Suprapubic skin (tissue), 4 donors: ENCODE measurements at regions not wholly inside any gene's neighbourhood (a gene's known extent, or its start where the extent isn't known, plus 50 kb on each side); places are given as distances from the start of the nearest gene placed in this dataset.
"Not testable (repeated sequence)": the region's sequence is repeated elsewhere in the genome, so short reads cannot be mapped to it uniquely, and the experiment has no call there.

ENCODE experiments used
- DNase-seq, 2 donors: peaks; one replicate each; pipeline ENCODE4 v3.0.0-alpha.2; 2019; ENCODE audit warnings: low spot score in 2 of 2
- H3K27ac ChIP-seq: fragments of 200-600 bp; sonication (generic); one replicate; pipeline ENCODE4 v1.5.1; 2019
- H3K27me3 ChIP-seq: fragments of 200-600 bp; sonication (generic); one replicate; pipeline ENCODE4 v1.5.1; 2019
- H3K36me3 ChIP-seq: fragments of 200-600 bp; sonication (generic); one replicate; pipeline ENCODE4 v1.5.1; 2019
- H3K4me1 ChIP-seq: fragments of 200-600 bp; sonication (generic); one replicate; pipeline ENCODE4 v1.5.1; 2019
- H3K4me3 ChIP-seq: fragments of 200-600 bp; sonication (generic); one replicate; pipeline ENCODE4 v1.5.1; 2019; ENCODE audit warnings: mild to moderate bottlenecking
- H3K9me3 ChIP-seq: fragments of 200-600 bp; sonication (generic); one replicate; pipeline ENCODE4 v1.5.1; 2019
- EP300 ChIP-seq: sonication (generic); formaldehyde crosslinking; IDR thresholded peaks from one replicate; pipeline ENCODE4 v1.6.1; 2017; ENCODE audit warnings: antibody characterized with exemption
- POLR2A ChIP-seq, 2 donors: fragments of 450-650 bp; IDR thresholded peaks; one replicate each; pipeline ENCODE4 v1.6.1; 2017; ENCODE audit warnings: antibody characterized with exemption in 2 of 2, mild to moderate bottlenecking in 2 of 2, moderate library complexity in 2 of 2
- POLR2AphosphoS5 ChIP-seq, 3 donors: sonication (generic); formaldehyde crosslinking; IDR thresholded peaks; one replicate each; pipeline ENCODE4 v1.6.1; 2017; ENCODE audit warnings: antibody characterized with exemption in 3 of 3
- WGBS: methylation state at CpG from one replicate; pipeline ENCODE4 v1.1.5; 2018; 5-methylcytosine and 5-hydroxymethylcytosine counted together
- TF ChIP-seq, protein P1 (sequence below), 2 donors: fragments of 200-600 bp in 1 of 2; fragments of 450-650 bp in 1 of 2; sonication (generic) in 1 of 2; IDR thresholded peaks; one replicate each; pipeline ENCODE4 v1.5.1; 2016 to 2019; ENCODE audit warnings: antibody characterized with exemption in 2 of 2, mild to moderate bottlenecking in 1 of 2, moderate library complexity in 1 of 2

DNA sequence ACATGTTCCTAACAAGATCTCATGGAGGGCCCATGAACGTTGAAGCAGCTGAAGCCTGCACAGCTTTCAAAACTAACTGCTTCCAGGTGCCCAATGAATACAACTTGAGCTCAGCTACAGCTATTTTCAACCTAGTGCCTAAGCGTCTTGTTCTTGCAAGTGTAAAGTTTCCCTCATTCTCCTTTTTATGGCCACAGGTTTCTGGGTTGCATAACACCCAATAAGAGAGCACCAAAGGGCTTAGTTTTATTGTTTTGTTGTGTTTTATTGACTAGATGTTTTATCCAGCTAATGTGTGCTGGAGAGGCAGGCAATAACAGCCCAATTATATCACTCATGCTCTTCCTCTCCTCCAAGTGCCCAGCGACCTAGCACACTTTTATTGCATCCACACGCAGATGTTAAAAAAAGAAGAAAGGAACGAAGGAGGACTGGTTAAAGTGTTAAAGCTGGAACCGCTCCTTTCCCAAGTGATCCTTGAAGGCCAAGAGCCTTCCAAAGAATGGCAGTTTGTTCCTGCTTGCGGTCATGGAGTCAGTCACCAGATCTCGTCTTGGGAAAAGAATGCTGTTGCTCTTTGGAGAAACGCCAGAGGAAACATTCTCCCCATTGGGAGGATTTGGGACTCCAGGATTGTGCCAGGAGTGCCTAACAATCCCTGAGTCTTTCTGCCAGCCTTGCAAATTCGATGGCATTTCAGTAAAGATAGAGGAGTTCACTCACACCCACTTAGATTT is 156.9 kb downstream of the MEX3B start:
- TF ChIP-seq POLR2A (IDR thresholded peaks at IDR 0.05) = no peak
- TF ChIP-seq, protein P1, sequence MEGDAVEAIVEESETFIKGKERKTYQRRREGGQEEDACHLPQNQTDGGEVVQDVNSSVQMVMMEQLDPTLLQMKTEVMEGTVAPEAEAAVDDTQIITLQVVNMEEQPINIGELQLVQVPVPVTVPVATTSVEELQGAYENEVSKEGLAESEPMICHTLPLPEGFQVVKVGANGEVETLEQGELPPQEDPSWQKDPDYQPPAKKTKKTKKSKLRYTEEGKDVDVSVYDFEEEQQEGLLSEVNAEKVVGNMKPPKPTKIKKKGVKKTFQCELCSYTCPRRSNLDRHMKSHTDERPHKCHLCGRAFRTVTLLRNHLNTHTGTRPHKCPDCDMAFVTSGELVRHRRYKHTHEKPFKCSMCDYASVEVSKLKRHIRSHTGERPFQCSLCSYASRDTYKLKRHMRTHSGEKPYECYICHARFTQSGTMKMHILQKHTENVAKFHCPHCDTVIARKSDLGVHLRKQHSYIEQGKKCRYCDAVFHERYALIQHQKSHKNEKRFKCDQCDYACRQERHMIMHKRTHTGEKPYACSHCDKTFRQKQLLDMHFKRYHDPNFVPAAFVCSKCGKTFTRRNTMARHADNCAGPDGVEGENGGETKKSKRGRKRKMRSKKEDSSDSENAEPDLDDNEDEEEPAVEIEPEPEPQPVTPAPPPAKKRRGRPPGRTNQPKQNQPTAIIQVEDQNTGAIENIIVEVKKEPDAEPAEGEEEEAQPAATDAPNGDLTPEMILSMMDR (IDR thresholded peaks at IDR 0.05) = no peak
- no peak for TF ChIP-seq EP300
- TF ChIP-seq POLR2AphosphoS5 (IDR thresholded peaks at IDR 0.05) = no peak
- no peak overlapping the region for H3K27ac ChIP-seq
- no peaks in the 10 kb centered on the region for H3K9me3 ChIP-seq
- H3K4me1 ChIP-seq = peaks cover 14% of the 10 kb centered on the region
- DNase-seq = no peak
- H3K4me3 ChIP-seq = no peak overlapping the region
- no peaks in the 10 kb centered on the region for H3K27me3 ChIP-seq
- WGBS = 48% methylated on average over 10 of the region's 10 CpGs
- H3K36me3 ChIP-seq = no peaks in the 10 kb centered on the region

DNA sequence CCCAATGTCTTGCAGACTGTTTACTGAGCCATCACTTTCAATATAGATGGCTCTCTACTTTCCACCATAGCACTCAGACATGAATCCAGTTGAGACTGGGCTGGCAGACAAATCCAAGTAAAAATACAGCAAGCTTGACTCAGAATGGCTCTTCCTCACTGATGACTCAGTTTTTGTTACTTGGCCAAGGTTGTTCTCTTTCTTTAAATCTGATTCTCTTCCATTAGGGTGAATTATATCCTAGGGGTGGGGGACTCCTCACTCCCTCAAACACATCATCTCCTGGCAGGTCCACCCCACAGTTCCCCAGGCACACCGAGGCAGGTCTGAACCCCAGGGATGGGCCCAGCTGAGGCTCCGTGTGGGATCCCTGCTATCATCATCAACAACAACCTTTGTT is 157.9 kb downstream of the MEX3B start:
- TF ChIP-seq EP300 = no peak
- no peak for TF ChIP-seq POLR2A (IDR thresholded peaks at IDR 0.05)
- TF ChIP-seq, protein P1 (IDR thresholded peaks at IDR 0.05) = no peak
- no peak for TF ChIP-seq POLR2AphosphoS5 (IDR thresholded peaks at IDR 0.05)
- DNase-seq = no peak
- 38% methylated on average over 2 of the region's 2 CpGs for WGBS
- Histone ChIP-seq H3K36me3 (no peaks in the 10 kb centered on the region), H3K9me3 (no peaks in the 10 kb centered on the region), H3K27ac (no peak overlapping the region), H3K4me1 (peaks cover 14% of the 10 kb centered on the region), H3K27me3 (no peaks in the 10 kb centered on the region), H3K4me3 (no peak overlapping the region)

DNA sequence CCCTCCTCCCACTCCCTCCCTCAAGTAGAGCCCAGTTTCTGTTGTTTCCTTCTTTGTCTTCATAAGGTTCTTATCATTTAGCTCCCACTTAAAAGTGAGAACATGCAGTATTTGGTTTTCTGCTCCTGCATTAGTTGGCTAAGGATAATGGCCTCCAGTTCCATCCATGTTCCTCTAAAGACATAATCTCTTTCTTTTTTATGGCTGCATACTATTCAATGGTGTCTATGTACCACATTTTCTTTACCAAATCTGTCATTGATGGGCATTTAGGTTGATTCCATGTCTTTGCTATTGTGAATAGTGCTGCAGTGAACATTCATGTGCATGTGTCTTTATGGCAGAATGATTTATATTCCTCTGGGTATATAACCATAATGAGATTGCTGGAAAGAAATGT is 158.6 kb downstream of the MEX3B start:
- not testable (repeated sequence) for DNase-seq
- peaks cover 14% of the 10 kb centered on the region for H3K4me1 ChIP-seq

DNA sequence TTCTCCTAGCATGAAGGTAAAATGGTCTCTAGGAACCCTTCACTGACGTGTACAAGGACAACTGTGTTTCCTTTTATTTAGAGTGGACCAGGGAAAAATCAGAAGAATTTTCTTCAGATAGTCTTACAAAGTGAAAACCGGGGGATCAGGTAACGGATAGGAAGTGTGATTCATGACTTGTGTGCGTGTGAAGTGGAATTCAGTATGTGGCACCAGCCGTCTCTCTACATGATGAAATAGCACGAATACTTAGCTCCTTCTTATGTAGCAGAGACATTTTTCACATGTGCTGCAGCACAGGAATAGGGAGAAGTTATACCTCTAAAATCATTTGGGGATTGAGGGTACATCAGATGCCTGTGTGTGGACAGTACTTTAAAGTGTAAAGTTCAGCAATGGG is 159.2 kb downstream of the MEX3B start:
- no peak for TF ChIP-seq POLR2A (IDR thresholded peaks at IDR 0.05)
- TF ChIP-seq POLR2AphosphoS5 (IDR thresholded peaks at IDR 0.05) = no peak
- TF ChIP-seq EP300 = no peak
- TF ChIP-seq, protein P1 (IDR thresholded peaks at IDR 0.05) = no peak
- Histone ChIP-seq H3K36me3 (no peaks in the 10 kb centered on the region), H3K9me3 (no peaks in the 10 kb centered on the region), H3K4me1 (peaks cover 14% of the 10 kb centered on the region), H3K27me3 (no peaks in the 10 kb centered on the region), H3K27ac (no peak overlapping the region), H3K4me3 (no peak overlapping the region)
- DNase-seq = no peak
- 91% methylated on average over 6 of the region's 6 CpGs for WGBS

More for the DNA sequence above, 158.6 kb downstream of the MEX3B start:
- H3K27ac ChIP-seq, H3K4me3 ChIP-seq, H3K9me3 ChIP-seq, H3K36me3 ChIP-seq, H3K27me3 ChIP-seq: not testable (repeated sequence)

DNA sequence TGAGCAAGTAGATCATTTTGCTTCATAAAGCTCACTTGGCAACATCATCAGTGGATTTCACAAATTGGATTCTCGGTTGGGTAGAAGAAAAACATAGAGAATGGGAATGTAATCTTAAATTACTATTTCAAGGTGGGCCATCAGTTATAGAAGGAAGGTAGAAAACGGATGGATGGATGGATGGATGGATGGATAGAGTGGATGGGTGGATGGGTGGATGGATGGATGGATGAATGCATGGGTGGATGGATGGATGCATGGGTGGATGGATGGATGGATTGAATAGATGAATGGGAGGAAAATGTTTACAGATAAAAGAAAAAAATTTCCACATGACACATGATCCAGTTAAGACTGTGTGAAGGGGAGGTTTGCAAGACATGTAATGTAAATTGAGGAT is 159.7 kb downstream of the MEX3B start:
- Histone ChIP-seq H3K36me3 (no peaks in the 10 kb centered on the region), H3K4me1 (peaks cover 18% of the 10 kb centered on the region), H3K27me3 (no peaks in the 10 kb centered on the region), H3K4me3 (no peak overlapping the region), H3K27ac (no peak overlapping the region), H3K9me3 (no peaks in the 10 kb centered on the region)
- WGBS = 86% methylated on average over 2 of the region's 2 CpGs
- no peak for DNase-seq
- no peak for TF ChIP-seq POLR2AphosphoS5 (IDR thresholded peaks at IDR 0.05)
- TF ChIP-seq, protein P1 (IDR thresholded peaks at IDR 0.05) = no peak
- no peak for TF ChIP-seq EP300
- no peak for TF ChIP-seq POLR2A (IDR thresholded peaks at IDR 0.05)

DNA sequence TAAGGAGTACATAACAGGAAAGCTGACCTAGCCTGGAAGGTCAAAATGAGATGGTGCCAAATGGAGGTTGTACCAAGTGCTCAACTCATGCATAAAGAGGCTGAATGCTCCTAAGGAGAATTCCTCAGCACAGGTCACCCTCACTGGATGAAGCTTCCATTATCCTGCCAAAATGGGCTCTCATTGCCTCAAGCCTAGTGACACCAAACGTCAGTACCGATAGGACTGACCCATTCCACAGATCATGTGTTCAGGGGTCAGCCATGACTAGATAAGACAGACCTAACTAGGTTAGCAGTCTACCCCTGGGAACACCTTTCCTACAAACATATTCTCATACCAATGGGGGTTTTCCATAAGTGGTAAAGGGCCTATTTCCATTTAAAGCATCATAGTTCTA is 160.7 kb downstream of the MEX3B start:
- no peaks in the 10 kb centered on the region for H3K36me3 ChIP-seq
- H3K27me3 ChIP-seq = no peaks in the 10 kb centered on the region
- no peak overlapping the region for H3K4me3 ChIP-seq
- WGBS = 100% methylated on average over 2 of the region's 2 CpGs
- TF ChIP-seq EP300 (no peak), POLR2AphosphoS5 (IDR thresholded peaks at IDR 0.05) (no peak), POLR2A (IDR thresholded peaks at IDR 0.05) (no peak)
- TF ChIP-seq, protein P1 (IDR thresholded peaks at IDR 0.05) = no peak
- DNase-seq = no peak
- peaks cover 19% of the 10 kb centered on the region for H3K4me1 ChIP-seq
- H3K9me3 ChIP-seq = no peaks in the 10 kb centered on the region
- no peak overlapping the region for H3K27ac ChIP-seq
